GM23338 (cell line): ENCODE measurements at regions not wholly inside any gene's neighbourhood (a gene's known extent, or its start where the extent isn't known, plus 50 kb on each side); places are given as distances from the start of the nearest gene placed in this dataset.
"Not testable (repeated sequence)": the region's sequence is repeated elsewhere in the genome, so short reads cannot be mapped to it uniquely, and the experiment has no call there.

Experiments used
- ATAC-seq: fragments of 200-7000 bp; cut with Tn5 transposase; 3 replicates; pipeline ENCODE4 v1.9.1; 2020
- DNase-seq: peaks from one replicate; pipeline ENCODE4 v3.0.0-alpha.2; 2015; ENCODE audit warnings: low spot score
- H2AFZ ChIP-seq: fragments of 200-600 bp; sonication (generic); 2 replicates; pipeline ENCODE4 v1.8.0; 2016; ENCODE audit warnings: antibody characterized with exemption, mild to moderate bottlenecking, moderate library complexity
- H3F3A ChIP-seq: fragments of 200-600 bp; sonication (generic); replicated peaks from 2 replicates; pipeline ENCODE4 v1.8.0; 2017; ENCODE audit warnings: antibody characterized with exemption, mixed run types, low read depth
- H3K27ac ChIP-seq: fragments of 200-600 bp; sonication (generic); 2 replicates; pipeline ENCODE4 v1.6.1; 2016; ENCODE audit warnings: low read depth
- H3K27me3 ChIP-seq: fragments of 200-600 bp; sonication (generic); 2 replicates; pipeline ENCODE4 v1.8.0; 2016; ENCODE audit warnings: mild to moderate bottlenecking, mixed run types, moderate library complexity; ENCODE audit not compliant: insufficient read depth
- H3K36me3 ChIP-seq: fragments of 200-600 bp; sonication (generic); 2 replicates; pipeline ENCODE4 v1.8.0; 2016; ENCODE audit warnings: mild to moderate bottlenecking; ENCODE audit not compliant: insufficient read depth
- H3K4me1 ChIP-seq: fragments of 200-600 bp; sonication (generic); 2 replicates; pipeline ENCODE4 v1.8.0; 2016; ENCODE audit warnings: mild to moderate bottlenecking, moderate library complexity; ENCODE audit not compliant: insufficient read depth
- H3K4me2 ChIP-seq: fragments of 200-600 bp; sonication (generic); 2 replicates; pipeline ENCODE4 v1.7.1; 2017; ENCODE audit warnings: mixed run types
- H3K4me3 ChIP-seq: fragments of 200-600 bp; sonication (generic); 2 replicates; pipeline ENCODE4 v1.6.1; 2016; ENCODE audit warnings: mixed run types
- H3K79me2 ChIP-seq: fragments of 200-600 bp; sonication (generic); replicated peaks from 2 replicates; pipeline ENCODE4 v1.8.0; 2017; ENCODE audit warnings: mild to moderate bottlenecking; ENCODE audit not compliant: insufficient read depth
- H3K9me2 ChIP-seq: fragments of 200-600 bp; sonication (generic); 2 replicates; pipeline ENCODE4 v1.8.0; 2017; ENCODE audit not compliant: insufficient read depth
- H4K20me1 ChIP-seq: fragments of 200-600 bp; sonication (generic); replicated peaks from 2 replicates; pipeline ENCODE4 v1.8.0; 2017; ENCODE audit warnings: mild to moderate bottlenecking; ENCODE audit not compliant: insufficient read depth
- H3K27ac Mint-ChIP-seq: 2 replicates; pipeline ENCODE4 v1.8.0; 2020; ENCODE audit warnings: inconsistent platforms, mild to moderate bottlenecking, moderate library complexity, mixed read lengths
- H3K27me3 Mint-ChIP-seq: 3 replicates; pipeline ENCODE4 v1.8.0; 2022; ENCODE audit warnings: low read depth, mild to moderate bottlenecking, moderate library complexity, mixed read lengths, inconsistent platforms; ENCODE audit not compliant: insufficient read depth, poor library complexity
- H3K36me3 Mint-ChIP-seq: 3 replicates; pipeline ENCODE4 v1.8.0; 2021; ENCODE audit warnings: low read depth, mild to moderate bottlenecking, inconsistent platforms, moderate library complexity, mixed read lengths
- H3K4me1 Mint-ChIP-seq: 3 replicates; pipeline ENCODE4 v1.8.0; 2020; ENCODE audit warnings: mild to moderate bottlenecking, inconsistent platforms, mixed read lengths
- H3K4me3 Mint-ChIP-seq: 3 replicates; pipeline ENCODE4 v1.8.0; 2021; ENCODE audit warnings: moderate library complexity, mild to moderate bottlenecking, inconsistent platforms, mixed read lengths
- H3K9me3 Mint-ChIP-seq: 3 replicates; pipeline ENCODE4 v1.8.0; 2020; ENCODE audit warnings: moderate library complexity, mild to moderate bottlenecking, inconsistent platforms, mixed read lengths
- CREB1 ChIP-seq: fragments of 250-450 bp; sonication (Bioruptor Pico); IDR thresholded peaks from 2 replicates; pipeline ENCODE4 v1.5.0; 2020; ENCODE audit warnings: low read depth, mild to moderate bottlenecking, moderate library complexity
- CTCF ChIP-seq, 2 experiments: fragments of 200-600 bp in 1 of 2; sonication (generic) in 1 of 2; conservative IDR thresholded peaks; 2 replicates each; pipeline versions ENCODE4 v1.5.1 to v1.6.1; 2016 to 2017; ENCODE audit warnings: antibody characterized with exemption in 2 of 2, low read depth in 2 of 2, mild to moderate bottlenecking in 2 of 2, moderate library complexity in 1 of 2
- EZH2phosphoT487 ChIP-seq: fragments of 200-600 bp; sonication (generic); IDR thresholded peaks from one replicate; pipeline ENCODE4 v1.8.1; 2018; ENCODE audit warnings: antibody characterized with exemption; ENCODE audit not compliant: unreplicated experiment
- JUNB ChIP-seq: IDR thresholded peaks from one replicate; pipeline ENCODE4 v1.6.1; 2016; ENCODE audit warnings: antibody characterized with exemption; ENCODE audit not compliant: unreplicated experiment
- NANOG ChIP-seq: IDR thresholded peaks from 2 replicates; pipeline ENCODE4 v1.6.1; 2016; ENCODE audit warnings: antibody characterized with exemption, borderline replicate concordance
- STAT1 ChIP-seq: IDR thresholded peaks from one replicate; pipeline ENCODE4 v1.6.1; 2016; ENCODE audit warnings: antibody characterized with exemption; ENCODE audit not compliant: unreplicated experiment
- TF ChIP-seq, protein P1 (sequence below): IDR thresholded peaks from 2 replicates; pipeline ENCODE4 v1.6.1; 2016; ENCODE audit warnings: antibody characterized with exemption

GRCh38 chr19:30066781-30067759, 125.0 kb downstream of the URI1 start:
- no peaks in the 10 kb centered on the region; the same call in none of the 3 replicates for H3K9me3 Mint-ChIP-seq
- no peak overlapping the region for H3K4me2 ChIP-seq
- DNase-seq: no peak
- no peaks in the 10 kb centered on the region; the same call in 1 of the 2 replicates for H3K9me2 ChIP-seq
- H3K36me3 ChIP-seq: no peaks in the 10 kb centered on the region
- no peak overlapping the region for H3K27ac ChIP-seq
- H3K27me3 ChIP-seq: no peaks in the 10 kb centered on the region
- H4K20me1 ChIP-seq: no peaks in the 10 kb centered on the region
- TF ChIP-seq NANOG (no peak), CREB1 (CRISPR knock-in tag) (no peak), CTCF (conservative IDR thresholded peaks at IDR 0.05; ENCODE audit: low read depth in 2 of 2) (no peak), EZH2phosphoT487 (no peak), JUNB (no peak), STAT1 (no peak)
- TF ChIP-seq, protein P1, sequence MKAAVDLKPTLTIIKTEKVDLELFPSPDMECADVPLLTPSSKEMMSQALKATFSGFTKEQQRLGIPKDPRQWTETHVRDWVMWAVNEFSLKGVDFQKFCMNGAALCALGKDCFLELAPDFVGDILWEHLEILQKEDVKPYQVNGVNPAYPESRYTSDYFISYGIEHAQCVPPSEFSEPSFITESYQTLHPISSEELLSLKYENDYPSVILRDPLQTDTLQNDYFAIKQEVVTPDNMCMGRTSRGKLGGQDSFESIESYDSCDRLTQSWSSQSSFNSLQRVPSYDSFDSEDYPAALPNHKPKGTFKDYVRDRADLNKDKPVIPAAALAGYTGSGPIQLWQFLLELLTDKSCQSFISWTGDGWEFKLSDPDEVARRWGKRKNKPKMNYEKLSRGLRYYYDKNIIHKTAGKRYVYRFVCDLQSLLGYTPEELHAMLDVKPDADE: no peak
- no peak overlapping the region for H3K27ac Mint-ChIP-seq
- no peaks in the 10 kb centered on the region for H3F3A ChIP-seq
- no peaks in the 10 kb centered on the region for H3K79me2 ChIP-seq
- H3K4me1 Mint-ChIP-seq: peaks cover 2% of the 10 kb centered on the region; the same call in 2 of the 3 replicates
- no peak overlapping the region for H2AFZ ChIP-seq
- H3K36me3 Mint-ChIP-seq: no peaks in the 10 kb centered on the region; the same call in 2 of the 3 replicates
- ATAC-seq: no peak
- no peak overlapping the region for H3K4me3 ChIP-seq
- no peaks in the 10 kb centered on the region for H3K4me1 ChIP-seq
- no peak overlapping the region for H3K4me3 Mint-ChIP-seq
- H3K27me3 Mint-ChIP-seq: peaks cover 3% of the 10 kb centered on the region

GRCh38 chr19:30067956-30068506, 126.0 kb downstream of the URI1 start:
- ATAC-seq, H3K4me3 Mint-ChIP-seq, H3K4me2 ChIP-seq, H3K4me1 ChIP-seq, DNase-seq, H4K20me1 ChIP-seq, H3K27ac ChIP-seq, H3K9me3 Mint-ChIP-seq, H3K27me3 ChIP-seq, H2AFZ ChIP-seq, H3K27me3 Mint-ChIP-seq, H3K9me2 ChIP-seq, H3K4me3 ChIP-seq, H3K36me3 ChIP-seq, H3F3A ChIP-seq, H3K36me3 Mint-ChIP-seq, H3K79me2 ChIP-seq, H3K27ac Mint-ChIP-seq, H3K4me1 Mint-ChIP-seq: not testable (repeated sequence)
